Thymus (tissue), 11 donors: ENCODE measurements at regions not wholly inside any gene's neighbourhood (a gene's known extent, or its start where the extent isn't known, plus 50 kb on each side); places are given as distances from the start of the nearest gene placed in this dataset.

Experiments used
- DNase-seq, 9 donors: peaks; one replicate each; pipeline ENCODE4 v3.0.0-alpha.2; 2013; ENCODE audit warnings: low spot score in 9 of 9, low read depth in 6 of 9, missing footprints in 1 of 9
- H3K27ac ChIP-seq, 2 donors: one replicate each; pipeline ENCODE4 v1.5.1; 2013; ENCODE audit warnings: control low read depth in 1 of 2, low read depth in 1 of 2, low read length in 1 of 2, mild to moderate bottlenecking in 1 of 2, moderate library complexity in 1 of 2
- H3K27me3 ChIP-seq, 2 donors: one replicate each; pipeline ENCODE4 v1.5.1; 2013; ENCODE audit warnings: low read length in 1 of 2; ENCODE audit not compliant: control insufficient read depth in 2 of 2, insufficient read depth in 1 of 2
- H3K36me3 ChIP-seq, 2 donors: one replicate each; pipeline ENCODE4 v1.5.1; 2013; ENCODE audit warnings: low read length in 1 of 2, mild to moderate bottlenecking in 1 of 2, moderate library complexity in 1 of 2; ENCODE audit not compliant: control insufficient read depth in 2 of 2, insufficient read depth in 2 of 2
- H3K4me1 ChIP-seq, 2 donors: one replicate each; pipeline ENCODE4 v1.5.1; 2013; ENCODE audit warnings: low read length in 2 of 2; ENCODE audit not compliant: control insufficient read depth in 2 of 2, insufficient read depth in 2 of 2
- H3K4me3 ChIP-seq, 2 donors: one replicate each; pipeline ENCODE4 v1.5.1; 2013; ENCODE audit warnings: low read length in 2 of 2, control low read depth in 1 of 2, mild to moderate bottlenecking in 1 of 2
- H3K9me3 ChIP-seq, 2 donors: one replicate each; pipeline ENCODE4 v1.5.1; 2013; ENCODE audit warnings: low read length in 1 of 2, mild to moderate bottlenecking in 1 of 2; ENCODE audit not compliant: control insufficient read depth in 2 of 2, insufficient read depth in 1 of 2
- WGBS: extraction: QIAGEN DNeasy Blood & Tissue Kit; methylation state at CpG from one replicate; pipeline ENCODE4 v1.1.7; 2013; 5-methylcytosine and 5-hydroxymethylcytosine counted together
- donor health status: healthy.

DNA sequence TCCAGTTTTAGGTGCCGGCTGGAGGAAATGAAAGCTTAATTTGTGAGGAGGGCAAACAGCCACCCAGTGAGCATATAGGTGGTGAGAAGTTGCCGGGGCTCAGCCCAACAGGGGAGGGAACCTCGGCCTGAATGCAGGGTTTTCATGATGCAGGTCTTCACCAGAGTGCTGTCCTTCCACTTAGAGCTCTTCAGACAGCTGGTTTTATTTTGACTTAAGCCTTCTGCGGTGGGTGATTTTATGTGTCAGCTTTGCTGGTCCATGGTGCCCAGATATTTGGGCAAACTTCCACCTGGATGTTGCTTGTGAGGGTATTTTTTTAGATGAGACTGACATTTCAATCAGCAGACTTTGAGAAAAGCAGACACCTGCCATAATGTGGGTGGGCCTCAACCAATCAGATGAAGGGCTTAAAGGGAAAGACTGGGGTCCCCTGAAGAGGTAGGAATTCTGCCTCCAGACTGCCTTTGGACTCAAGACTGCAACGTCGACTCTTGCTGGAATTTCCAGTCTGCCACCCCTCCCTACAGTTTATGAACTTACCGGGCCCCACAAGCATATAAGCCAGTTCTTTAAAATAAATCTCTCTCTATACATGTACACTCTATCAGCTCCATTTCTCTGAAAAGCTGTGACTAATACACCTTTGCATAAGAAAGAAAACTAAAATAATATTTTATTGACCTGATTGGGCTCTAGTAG, 72.8 kb downstream of the RHOU start:
- Histone ChIP-seq H3K27ac (no peak overlapping the region), H3K27me3 (no peaks in the 10 kb centered on the region), H3K4me1 (peaks cover 4 to 42% of the 10 kb centered on the region in 2 donors), H3K36me3 (no peaks in the 10 kb centered on the region), H3K4me3 (no peak overlapping the region), H3K9me3 (no peaks in the 10 kb centered on the region)
- 83% methylated on average over 7 of the region's 7 CpGs for WGBS
- no peak for DNase-seq

DNA sequence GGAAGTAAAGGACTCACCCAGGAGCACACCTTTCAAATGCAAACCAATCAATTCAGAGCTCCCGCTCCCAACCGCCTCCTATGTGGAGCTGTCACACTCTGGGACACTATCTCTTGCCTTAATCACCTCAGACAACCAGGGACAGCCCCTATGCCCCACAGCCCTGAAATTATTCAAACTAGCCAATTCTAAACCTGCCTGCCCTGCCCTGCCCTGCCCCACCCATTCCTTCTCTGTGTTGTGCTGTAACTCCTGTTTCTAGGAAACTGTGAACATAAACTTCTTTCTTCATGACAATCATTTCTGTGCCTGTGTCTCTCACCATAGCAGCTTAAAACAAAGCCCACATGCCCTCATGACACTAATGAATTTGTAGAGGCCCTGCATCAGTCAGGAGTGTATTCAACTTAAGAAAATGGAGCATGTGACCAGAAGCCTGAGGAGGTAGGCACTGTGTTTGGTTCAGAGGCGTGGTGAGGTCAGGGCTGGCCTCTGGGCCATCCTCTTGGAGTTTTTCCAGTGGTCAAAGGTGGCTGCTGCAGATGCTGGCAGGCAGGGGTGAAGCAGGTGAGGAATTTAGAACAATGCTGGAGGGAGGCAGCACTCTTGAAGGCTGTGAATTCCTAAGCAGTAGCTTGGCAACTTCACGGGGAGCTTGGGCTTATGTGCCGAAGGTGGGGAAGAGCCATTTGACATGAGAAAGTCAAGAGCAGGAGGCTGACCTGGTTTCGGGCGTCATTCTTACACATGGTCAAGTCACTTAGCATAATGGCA, 74.5 kb downstream of the RHOU start:
- H3K4me1 ChIP-seq, result peaks cover 0 to 34% of the 10 kb centered on the region in 2 donors
- H3K9me3 ChIP-seq, result no peaks in the 10 kb centered on the region
- H3K36me3 ChIP-seq, result no peaks in the 10 kb centered on the region
- H3K27ac ChIP-seq, result no peak overlapping the region
- H3K27me3 ChIP-seq, result no peaks in the 10 kb centered on the region
- 99% methylated on average over 7 of the region's 7 CpGs for WGBS
- no peak for DNase-seq
- H3K4me3 ChIP-seq, result no peak overlapping the region

DNA sequence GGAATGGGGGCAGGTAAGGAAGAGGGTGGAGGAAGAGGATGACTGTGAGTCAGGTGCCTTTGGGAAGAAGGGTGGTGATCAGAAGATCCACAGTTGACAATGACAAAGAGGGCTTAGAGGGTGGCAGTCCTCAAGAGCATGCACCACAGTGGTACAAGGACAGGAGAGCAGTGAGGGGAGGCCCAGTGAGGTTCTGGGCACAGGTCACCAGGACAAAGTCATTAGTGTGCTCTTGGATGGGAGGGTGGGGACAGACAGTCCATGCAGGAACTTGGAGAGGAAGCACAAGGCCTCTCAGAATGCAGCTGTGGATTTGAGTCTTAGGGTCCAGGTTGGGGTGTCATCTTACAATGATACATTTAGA, 75.1 kb downstream of the RHOU start:
- Histone ChIP-seq H3K36me3 (no peaks in the 10 kb centered on the region), H3K4me1 (peaks cover 0 to 28% of the 10 kb centered on the region in 2 donors), H3K27ac (no peak overlapping the region), H3K4me3 (no peak overlapping the region), H3K27me3 (no peaks in the 10 kb centered on the region), H3K9me3 (no peaks in the 10 kb centered on the region)
- no peak for DNase-seq

DNA sequence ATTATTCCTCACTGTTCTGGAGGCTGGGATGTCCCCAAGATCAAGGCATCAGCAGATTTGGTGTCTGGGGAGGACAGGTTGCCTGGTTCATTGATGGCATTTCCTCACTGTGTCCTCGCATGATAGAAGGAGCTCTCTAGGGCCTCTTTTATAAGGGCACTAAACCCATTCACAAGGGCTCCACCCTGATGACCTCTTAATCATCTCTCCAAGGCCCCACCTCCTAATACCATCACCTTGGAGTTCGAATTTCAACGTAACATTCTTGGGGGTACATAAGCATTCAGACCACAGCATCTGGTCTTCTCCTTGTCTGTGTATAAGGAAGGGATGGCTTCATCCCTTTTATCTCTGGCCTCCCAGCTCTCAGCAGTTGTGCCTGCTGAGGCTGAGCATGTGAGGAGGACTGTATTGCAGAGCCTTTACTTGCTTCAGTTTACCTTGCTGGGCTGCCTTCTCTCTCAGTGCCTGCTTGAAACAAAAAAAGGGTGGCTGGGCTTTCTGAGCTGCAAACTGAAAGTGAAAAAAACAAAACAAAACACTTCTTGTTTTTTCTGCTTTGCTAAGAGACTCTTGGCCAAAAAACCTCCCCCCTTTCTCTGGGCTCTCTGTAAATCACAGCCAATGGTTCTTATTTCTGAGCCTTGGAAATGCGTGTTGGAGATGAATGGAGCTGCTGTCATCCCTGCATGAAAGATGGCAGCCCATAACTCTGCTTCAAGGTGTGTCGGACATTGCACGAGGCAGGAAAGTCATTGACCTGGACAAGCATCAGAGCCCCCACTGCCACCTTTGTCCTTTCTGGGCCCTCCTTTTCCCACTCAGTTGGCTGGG, 75.8 kb downstream of the RHOU start:
- no peak overlapping the region for H3K4me3 ChIP-seq
- H3K4me1 ChIP-seq, result peaks cover 0 to 24% of the 10 kb centered on the region in 2 donors
- H3K9me3 ChIP-seq, result no peaks in the 10 kb centered on the region
- WGBS, result 87% methylated on average over 6 of the region's 6 CpGs
- no peaks in the 10 kb centered on the region for H3K36me3 ChIP-seq
- peak overlapping the region; percentile 45 to 72 for H3K27ac ChIP-seq
- DNase-seq, result peak in 1 of 9 donors; percentile 51
- H3K27me3 ChIP-seq, result no peaks in the 10 kb centered on the region

DNA sequence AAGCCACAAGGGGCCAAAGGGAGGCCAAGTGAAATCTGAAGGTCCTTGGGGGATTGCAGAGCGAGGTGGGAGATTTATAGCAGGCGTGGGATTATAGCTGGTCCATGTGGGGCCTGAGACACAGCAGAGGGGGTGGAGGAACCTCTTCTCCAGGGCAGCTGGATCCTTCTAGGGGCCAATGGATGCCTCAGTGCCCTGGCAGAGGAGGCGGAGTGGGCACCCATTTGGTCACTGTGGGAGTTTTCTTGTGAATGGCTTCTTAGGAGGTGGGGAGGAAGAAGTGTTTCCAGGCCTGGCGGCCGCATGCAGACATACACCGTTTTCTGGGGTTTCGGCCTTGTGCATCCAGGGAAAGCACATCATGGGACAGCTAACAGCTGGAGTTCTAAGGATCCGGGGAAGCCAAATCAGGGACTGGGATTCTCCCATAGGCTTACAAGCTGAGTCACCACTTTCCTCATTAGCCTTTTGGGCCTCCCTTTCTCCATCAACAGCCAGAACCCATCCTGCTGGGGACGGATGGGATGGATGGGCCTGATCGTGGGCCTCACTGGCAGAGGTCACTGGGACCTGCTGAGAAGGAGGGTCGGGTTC, 76.5 kb downstream of the RHOU start:
- no peaks in the 10 kb centered on the region for H3K36me3 ChIP-seq
- H3K9me3 ChIP-seq, result no peaks in the 10 kb centered on the region
- peaks cover 0 to 24% of the 10 kb centered on the region in 2 donors for H3K4me1 ChIP-seq
- peak overlapping the region; percentile 45 to 72 for H3K27ac ChIP-seq
- H3K27me3 ChIP-seq, result no peaks in the 10 kb centered on the region
- no peak for DNase-seq
- no peak overlapping the region for H3K4me3 ChIP-seq
- whole genome bisulfite sequencing, result 99% methylated on average over 11 of the region's 11 CpGs

DNA sequence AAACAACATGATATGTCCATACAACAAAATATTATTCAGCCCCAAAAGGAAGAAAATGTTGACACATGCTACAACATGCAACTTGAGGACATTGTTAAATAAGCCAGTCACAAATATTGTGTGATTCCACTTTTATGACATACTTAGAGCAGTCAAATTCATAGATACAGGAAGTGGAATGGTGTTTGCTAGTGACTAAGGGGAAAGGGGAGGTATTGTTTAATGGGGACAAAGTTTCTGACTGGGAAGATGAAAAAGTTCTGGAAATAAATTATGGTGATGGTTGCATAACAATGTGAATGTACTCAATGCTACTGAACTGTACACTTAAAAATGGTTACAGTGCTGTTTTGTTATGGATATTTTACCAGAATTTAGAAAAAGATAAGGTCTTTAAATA, 77.7 kb downstream of the RHOU start:
- no peaks in the 10 kb centered on the region for H3K9me3 ChIP-seq
- H3K4me1 ChIP-seq, result peaks cover 0 to 24% of the 10 kb centered on the region in 2 donors
- DNase-seq, result no peak
- H3K27ac ChIP-seq, result no peak overlapping the region
- no peaks in the 10 kb centered on the region for H3K27me3 ChIP-seq
- H3K36me3 ChIP-seq, result no peaks in the 10 kb centered on the region
- H3K4me3 ChIP-seq, result no peak overlapping the region

DNA sequence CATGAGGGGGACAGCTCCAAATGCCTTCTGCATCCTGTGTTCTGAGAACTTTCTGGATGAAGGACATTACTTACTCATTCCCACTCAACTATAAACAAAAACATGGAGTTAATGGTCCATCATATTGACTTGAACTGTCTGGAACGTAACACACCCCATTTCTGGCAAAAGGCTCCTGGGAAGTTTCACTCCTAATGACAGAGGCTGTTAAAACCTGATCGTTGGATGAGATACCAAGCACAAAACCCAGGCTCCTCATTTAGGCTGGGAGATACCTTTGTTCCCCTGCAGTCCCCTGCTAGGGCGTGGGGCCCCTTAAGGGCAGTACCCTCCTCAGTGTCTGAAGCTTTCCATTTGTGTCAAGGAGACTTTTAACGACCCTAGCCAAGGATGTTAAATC, 78.9 kb downstream of the RHOU start:
- Histone ChIP-seq H3K4me1 (peaks cover 0 to 24% of the 10 kb centered on the region in 2 donors), H3K4me3 (no peak overlapping the region), H3K9me3 (peaks cover 0 to 11% of the 10 kb centered on the region in 2 donors), H3K27ac (no peak overlapping the region), H3K36me3 (no peaks in the 10 kb centered on the region), H3K27me3 (no peaks in the 10 kb centered on the region)
- 80% methylated on average over 4 of the region's 4 CpGs for WGBS
- DNase-seq, result no peak

DNA sequence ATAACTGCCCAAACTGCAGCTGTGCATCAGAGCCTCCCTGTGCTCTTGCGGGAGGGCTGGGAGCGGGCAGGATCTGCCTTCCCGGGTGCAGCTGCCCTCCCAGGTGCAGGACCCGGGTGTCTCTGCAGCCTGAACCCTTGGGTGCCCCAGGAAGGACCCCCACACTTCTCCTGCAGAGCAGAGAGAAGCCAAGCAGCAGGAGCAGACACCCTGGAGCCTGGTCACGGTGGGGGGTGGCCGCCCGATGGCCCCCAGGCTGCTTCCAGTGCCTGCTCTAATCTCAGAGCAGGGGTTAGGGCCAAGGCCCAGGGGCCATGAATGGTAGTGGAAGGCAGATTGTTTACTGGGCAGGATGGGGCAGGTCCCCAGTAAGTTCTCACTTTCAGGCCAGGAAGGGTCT, 83.0 kb downstream of the RHOU start:
- H3K4me1 ChIP-seq, result peaks cover 0 to 3% of the 10 kb centered on the region in 2 donors
- no peak for DNase-seq
- no peak overlapping the region for H3K27ac ChIP-seq
- 87% methylated on average over 7 of the region's 7 CpGs for WGBS
- peaks cover 0 to 11% of the 10 kb centered on the region in 2 donors for H3K9me3 ChIP-seq
- H3K27me3 ChIP-seq, result no peaks in the 10 kb centered on the region
- no peaks in the 10 kb centered on the region for H3K36me3 ChIP-seq
- H3K4me3 ChIP-seq, result no peak overlapping the region
